ENCODE measurements at regions not wholly inside any gene's neighbourhood (a gene's known extent, or its start where the extent isn't known, plus 50 kb on each side); places are given as distances from the start of the nearest gene placed in this dataset.

DNA sequence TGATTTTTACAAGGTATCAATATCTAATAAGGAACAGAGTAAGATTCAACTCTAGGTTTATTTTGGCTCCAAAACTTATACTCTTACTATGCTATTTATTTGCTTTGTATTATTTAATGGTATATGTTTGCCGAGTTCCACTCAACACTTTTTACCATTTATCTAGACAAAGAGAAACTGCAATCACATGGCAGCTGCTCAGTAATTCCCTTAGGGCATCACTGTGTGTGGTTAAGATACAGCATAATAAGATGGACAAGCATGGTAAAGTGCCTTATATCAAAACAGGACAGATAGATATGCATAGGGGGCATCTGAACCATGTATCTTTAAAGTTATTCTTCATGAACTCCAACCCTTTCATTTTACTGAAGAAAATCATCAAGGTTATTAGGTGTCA is 483.0 kb upstream of the ID4 start:
- Histone ChIP-seq H2BK5ac (ENCODE audit: low read depth, low read length) (no peak overlapping the region), H3K56ac (replicated peaks; ENCODE audit: insufficient read length, low read depth, low read length) (no peak overlapping the region), H3K36me3 (ENCODE audit: control insufficient read depth in 2 of 4, insufficient read depth in 4 of 4, low read length in 3 of 4) (no peaks in the 10 kb centered on the region), H2AFZ (ENCODE audit: low read length) (no peak overlapping the region), H3K27ac (ENCODE audit: low read depth, low read length) (no peak overlapping the region), H3K4me2 (ENCODE audit: insufficient read depth in 1 of 2, low read depth in 2 of 2, low read length in 2 of 2) (no peak overlapping the region), H3K23me2 (ENCODE audit: low read depth, low read length) (no peaks in the 10 kb centered on the region), H3K79me2 (ENCODE audit: control insufficient read depth in 1 of 2, insufficient read depth in 2 of 2, low read length in 2 of 2) (no peaks in the 10 kb centered on the region), H3K9ac (replicated peaks in 1 of 4; ENCODE audit: extremely low read depth in 1 of 4, low read depth in 3 of 4, low read length in 3 of 4) (no peak overlapping the region), H3K4ac (replicated peaks; ENCODE audit: insufficient read length, low read depth, low read length) (no peak overlapping the region), H4K5ac (ENCODE audit: insufficient read length, low read depth, low read length) (no peak overlapping the region), H3K23ac (ENCODE audit: insufficient read length) (no peak overlapping the region), H4K8ac (ENCODE audit: extremely low read depth, insufficient read depth, low read length) (no peak overlapping the region), H2BK120ac (replicated peaks; ENCODE audit: low read depth, low read length) (no peak overlapping the region), H3K14ac (ENCODE audit: insufficient read length) (no peak overlapping the region), H4K20me1 (replicated peaks in 1 of 2; ENCODE audit: control insufficient read depth in 1 of 2, insufficient read depth in 2 of 2, low read length in 2 of 2) (no peaks in the 10 kb centered on the region), H3K27me3 (replicated peaks in 1 of 4; ENCODE audit: control insufficient read depth in 3 of 4, extremely low read depth in 1 of 4, insufficient read depth in 3 of 4, low read length in 3 of 4) (no peaks in the 10 kb centered on the region), H2BK12ac (ENCODE audit: low read depth, low read length) (no peak overlapping the region), H3K4me1 (replicated peaks in 1 of 4; ENCODE audit: control insufficient read depth in 3 of 4, insufficient read depth in 4 of 4, low read length in 3 of 4) (peaks cover 0 to 2% (median 0%) of the 10 kb centered on the region in 4 experiments; a peak in 1 of 7 replicates), H3K4me3 (ENCODE audit: extremely low read depth in 1 of 4, insufficient read depth in 2 of 4, low read depth in 3 of 4, low read length in 4 of 4) (no peak overlapping the region), H4K91ac (replicated peaks; ENCODE audit: insufficient read length, low read length) (no peak overlapping the region), H3K79me1 (ENCODE audit: low read depth, low read length) (no peaks in the 10 kb centered on the region), H2BK20ac (ENCODE audit: low read length) (no peak overlapping the region), H3K18ac (ENCODE audit: extremely low read depth, low read length) (no peak overlapping the region), H2BK15ac (ENCODE audit: low read length) (no peak overlapping the region), H2AK5ac (ENCODE audit: low read depth, low read length) (no peak overlapping the region), H3K9me3 (ENCODE audit: insufficient read depth in 2 of 2, low read depth in 1 of 2, low read length in 1 of 2) (peaks cover 0 to 3% of the 10 kb centered on the region in 2 experiments; a peak in 2 of 4 replicates)
- DNase-seq (ENCODE audit: low read depth in 1 of 2, low spot score in 2 of 2) (no peak), FAIRE-seq (no peak)
- 78% methylated on average over 1 of the region's 1 CpG; no CpG with 5 or more reads in 1 of the 2 experiments for WGBS, 2 experiments (ENCODE audit: extremely low coverage in 1 of 2, insufficient coverage in 1 of 2, insufficient read length in 1 of 2, insufficient replicate concordance in 2 of 2, low coverage in 1 of 2, low lambda C conversion rate in 2 of 2, missing lambda C conversion rate in 1 of 2)
- POLR2A ChIA-PET (ENCODE audit: partially characterized antibody): no interaction called here
- CTCF ChIA-PET (ENCODE audit: partially characterized antibody): no interaction called here
- TF ChIP-seq TEAD4 (IDR thresholded peaks at IDR 0.05; ENCODE audit: low read depth, low read length): no peak
- TF ChIP-seq TCF12 (IDR thresholded peaks at IDR 0.05; ENCODE audit: low read depth, low read length): no peak

Measured in H1 (cell line).